NCI-H524 (cell line): ENCODE measurements at regions not wholly inside any gene's neighbourhood (a gene's known extent, or its start where the extent isn't known, plus 50 kb on each side); places are given as distances from the start of the nearest gene placed in this dataset.
A peak's percentile ranks its signal among the peaks of the same experiment; 100 is the strongest.
"Not testable (repeated sequence)": the region's sequence is repeated elsewhere in the genome, so short reads cannot be mapped to it uniquely, and the experiment has no call there.

Experiments
- DNase-seq, 2 experiments: peaks; one replicate each; lab custom pipeline; 2025; lab: John Stamatoyannopoulos, UW

GRCh38 chr11:69869311-69869939, 50.2 kb upstream of the FGF3 start:
- no peak for DNase-seq

DNA sequence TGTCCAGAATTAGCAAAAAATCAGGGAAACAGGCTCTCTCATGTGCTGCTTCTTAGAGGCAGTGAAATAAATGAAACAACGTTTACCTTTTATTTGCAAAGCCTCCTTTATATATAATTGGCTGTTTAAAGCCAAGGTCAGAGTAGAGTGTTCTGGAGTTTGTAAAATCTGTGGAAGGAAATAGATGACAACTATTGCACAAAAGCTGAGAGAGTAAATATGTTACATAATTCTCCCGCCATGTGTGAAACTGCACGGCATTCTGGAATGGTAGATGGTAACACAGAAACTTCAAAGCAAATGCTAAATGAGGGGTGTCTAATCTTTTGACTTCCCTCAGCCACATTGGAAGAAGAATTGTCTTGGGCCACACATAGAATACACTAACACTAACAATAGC, 51.5 kb upstream of the FGF3 start:
- DNase-seq, result no peak

GRCh38 chr11:69873166-69874077, 54.2 kb upstream of the FGF3 start:
- DNase-seq, result no peak

GRCh38 chr11:69874178-69874983, 55.2 kb upstream of the FGF3 start:
- no peak for DNase-seq

DNA sequence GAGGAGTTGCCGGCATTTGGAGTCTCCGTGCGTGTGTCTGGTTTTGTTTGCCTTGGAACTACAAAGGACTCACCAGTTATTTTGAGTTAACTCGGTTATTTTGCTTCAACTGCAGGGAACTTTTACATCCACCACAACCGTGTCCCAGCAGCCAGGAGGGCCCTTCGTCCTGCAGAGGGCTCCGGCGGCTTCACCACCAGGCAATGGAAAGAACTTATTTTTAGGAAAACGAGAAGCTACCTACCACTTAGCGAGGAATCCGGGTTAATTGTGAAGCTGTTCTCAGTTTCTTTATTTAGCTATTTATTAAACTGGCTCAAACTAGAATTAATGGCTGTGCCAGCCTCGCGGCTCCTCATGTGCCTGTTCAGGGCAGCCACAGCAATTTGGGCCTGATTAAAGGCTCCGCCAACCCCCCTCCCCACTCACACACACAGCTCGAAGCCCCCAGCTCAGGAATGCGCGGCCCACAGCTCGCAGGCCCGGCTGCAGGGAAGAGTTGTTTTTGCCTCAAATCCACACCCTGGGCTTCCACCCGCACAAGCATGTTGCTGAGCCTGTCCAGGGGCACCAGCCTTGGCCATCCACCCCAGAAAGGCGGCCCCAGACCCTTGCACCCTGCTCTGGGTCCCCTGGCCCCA, 55.9 kb upstream of the FGF3 start:
- DNase-seq, result no peak

GRCh38 chr11:69876013-69876412, 56.8 kb upstream of the FGF3 start:
- DNase-seq, result no peak

DNA sequence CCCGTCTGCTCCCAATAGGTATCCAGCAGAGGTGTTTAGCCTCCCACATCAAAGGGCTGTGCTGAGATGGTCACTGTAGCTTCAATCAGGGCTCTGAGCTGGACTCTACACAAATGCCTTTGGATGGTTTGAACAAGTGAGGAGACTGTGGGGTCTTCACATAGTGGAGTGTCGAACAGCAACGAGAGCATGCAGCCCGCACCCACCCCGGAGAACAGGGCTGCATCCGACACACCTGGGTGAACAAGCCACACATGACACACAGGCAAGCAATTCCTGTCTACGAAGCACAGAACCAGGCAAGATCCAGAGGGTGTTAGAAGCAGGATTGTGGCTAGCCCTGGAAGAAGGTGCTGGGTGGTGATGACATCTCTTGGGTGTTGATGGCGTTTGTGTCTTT, 58.0 kb upstream of the FGF3 start:
- DNase-seq, result no peak

DNA sequence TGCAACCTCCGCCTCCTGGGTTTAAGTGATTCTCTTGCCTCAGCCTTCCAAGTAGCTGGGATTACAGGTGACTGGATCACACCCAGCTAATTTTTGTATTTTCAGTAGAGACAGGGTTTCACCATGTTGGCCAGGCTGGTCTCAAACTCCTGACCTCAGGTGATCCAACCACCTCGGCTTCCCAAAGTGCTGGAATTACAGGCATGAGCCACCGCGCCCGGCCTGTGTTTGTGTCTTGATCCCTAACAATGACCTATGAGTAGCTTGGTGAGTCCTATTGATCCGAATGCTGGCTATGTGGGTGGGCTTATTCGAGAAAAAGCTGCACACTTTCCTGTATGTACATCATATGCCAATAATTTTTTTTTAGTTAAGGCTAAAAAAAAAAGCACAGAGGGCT, 58.5 kb upstream of the FGF3 start:
- DNase-seq, result not testable (repeated sequence)

DNA sequence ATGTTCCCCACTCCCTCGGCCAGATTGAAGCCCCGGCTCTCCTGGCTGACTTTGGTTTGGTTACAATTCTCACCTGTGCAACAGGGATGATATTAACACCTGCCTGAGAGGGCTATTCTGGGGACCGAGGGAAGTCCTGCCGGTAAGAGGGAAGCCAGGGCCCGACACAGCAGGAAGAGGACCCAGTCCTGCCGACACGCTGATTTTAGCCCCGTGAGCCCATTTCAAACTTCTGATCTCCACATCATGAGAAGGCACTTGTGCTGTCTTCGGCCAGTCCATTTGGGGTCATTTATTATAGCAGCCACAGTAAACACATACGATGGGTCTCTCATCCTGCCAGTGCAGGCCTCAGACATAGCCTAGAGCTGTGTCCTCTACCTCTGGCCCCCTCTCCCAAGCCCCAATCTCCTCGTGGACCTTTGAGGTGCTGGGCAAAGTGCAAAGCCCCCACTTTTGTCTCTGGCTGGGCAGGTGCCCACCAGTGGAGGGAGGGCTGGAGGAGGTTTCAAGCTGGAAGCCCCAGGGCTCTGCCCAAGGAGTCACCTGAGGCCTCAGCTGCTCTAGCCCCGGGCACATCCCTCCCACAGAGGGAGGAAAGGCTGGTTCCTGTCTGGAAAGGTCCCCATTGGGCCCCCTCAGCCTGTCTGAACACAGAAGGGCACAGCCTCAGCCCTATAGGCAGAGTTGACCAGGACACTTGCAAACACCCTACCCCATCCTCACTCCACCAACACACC, 59.1 kb upstream of the FGF3 start:
- DNase-seq, result no peak

DNA sequence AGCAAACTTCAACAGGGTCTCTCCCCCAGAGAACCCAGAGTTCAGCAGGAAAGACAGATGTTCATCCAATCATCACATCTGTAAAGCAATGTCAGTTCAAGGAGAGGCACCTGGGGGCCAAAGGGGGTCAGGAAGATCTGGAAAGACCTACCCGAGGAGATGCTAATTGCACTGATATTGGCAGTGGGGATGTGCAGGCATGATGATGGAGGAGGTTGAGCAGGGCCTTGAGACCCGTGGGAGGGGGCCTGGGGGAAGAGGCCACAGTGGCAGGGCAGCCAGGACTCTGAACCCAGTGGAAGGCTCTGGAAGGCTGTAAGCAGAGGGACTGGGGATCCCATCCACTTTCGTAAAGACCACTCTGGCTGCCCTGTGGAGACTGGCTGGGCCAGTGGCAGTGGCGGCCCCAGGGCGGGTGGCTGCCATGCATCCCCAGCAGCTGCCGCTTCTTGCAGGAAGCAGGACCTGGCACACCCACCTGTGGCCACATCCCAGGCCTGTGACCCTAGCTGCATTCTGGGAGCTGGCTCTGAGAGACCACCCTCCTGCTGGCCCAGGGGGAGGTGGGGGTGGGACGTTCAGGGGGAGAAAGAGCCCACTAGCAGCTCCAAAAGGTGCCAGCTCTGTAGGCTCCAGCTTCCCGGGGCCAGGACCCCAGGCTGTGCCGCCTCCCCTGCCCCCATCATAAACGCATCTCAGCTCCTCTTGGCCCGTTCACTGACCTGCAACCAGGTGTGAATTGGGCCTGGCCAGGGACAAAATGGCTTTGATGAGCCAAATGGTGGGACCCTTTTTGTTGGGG, 59.9 kb upstream of the FGF3 start:
- DNase-seq, result no peak

DNA sequence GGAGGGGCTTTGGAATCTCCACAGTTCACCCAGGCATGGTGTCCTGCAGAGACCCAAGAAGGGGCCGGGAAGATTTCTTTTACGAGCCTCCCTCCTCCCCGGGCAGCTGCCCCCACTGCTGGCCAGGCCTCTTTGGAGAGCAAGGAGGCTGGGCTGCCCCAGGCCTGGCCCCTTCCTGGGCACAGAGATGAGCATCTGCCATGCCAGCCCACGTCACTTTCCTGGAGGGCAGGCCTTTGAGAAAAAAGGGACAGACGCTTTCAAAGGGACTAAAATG, 60.5 kb upstream of the FGF3 start:
- DNase-seq, result no peak

DNA sequence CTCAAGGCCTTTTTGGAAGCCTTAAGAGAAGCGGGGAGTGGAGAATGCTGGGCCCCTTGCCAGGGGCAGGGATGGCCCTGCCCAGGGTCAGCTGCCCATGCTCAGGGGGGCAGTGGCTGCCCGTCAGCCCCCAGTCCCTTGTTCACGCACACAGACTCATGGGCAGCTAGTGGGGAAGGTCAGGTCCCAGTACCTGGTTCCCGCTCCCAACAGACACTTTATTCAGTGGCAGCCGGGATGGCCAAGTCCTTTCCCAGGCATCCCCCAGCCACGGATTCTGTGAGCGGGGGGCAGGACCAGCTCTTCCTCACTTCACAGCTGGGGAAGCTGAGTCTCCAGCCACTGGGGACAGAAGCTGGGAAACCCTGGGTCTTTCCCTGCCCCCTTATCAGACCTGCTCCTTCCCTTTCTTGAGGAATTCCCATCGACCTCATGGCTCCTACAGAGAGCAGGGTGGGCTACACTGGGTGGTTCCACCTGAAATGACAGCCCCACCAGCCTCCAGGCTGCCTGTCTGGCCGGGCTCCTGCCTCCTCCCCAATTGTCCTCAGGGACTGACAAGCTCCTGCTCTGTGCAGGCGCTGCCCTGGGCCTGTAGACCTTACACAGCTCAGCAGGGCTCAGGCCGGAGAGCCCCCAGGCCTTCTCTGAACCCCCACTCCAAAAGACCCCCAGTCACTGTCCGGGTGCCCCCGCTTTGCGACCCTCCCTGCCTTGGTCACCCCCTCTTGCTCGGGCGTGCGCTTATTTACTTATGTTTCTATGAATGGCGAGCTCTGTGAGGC, 61.0 kb upstream of the FGF3 start:
- DNase-seq, result no peak

DNA sequence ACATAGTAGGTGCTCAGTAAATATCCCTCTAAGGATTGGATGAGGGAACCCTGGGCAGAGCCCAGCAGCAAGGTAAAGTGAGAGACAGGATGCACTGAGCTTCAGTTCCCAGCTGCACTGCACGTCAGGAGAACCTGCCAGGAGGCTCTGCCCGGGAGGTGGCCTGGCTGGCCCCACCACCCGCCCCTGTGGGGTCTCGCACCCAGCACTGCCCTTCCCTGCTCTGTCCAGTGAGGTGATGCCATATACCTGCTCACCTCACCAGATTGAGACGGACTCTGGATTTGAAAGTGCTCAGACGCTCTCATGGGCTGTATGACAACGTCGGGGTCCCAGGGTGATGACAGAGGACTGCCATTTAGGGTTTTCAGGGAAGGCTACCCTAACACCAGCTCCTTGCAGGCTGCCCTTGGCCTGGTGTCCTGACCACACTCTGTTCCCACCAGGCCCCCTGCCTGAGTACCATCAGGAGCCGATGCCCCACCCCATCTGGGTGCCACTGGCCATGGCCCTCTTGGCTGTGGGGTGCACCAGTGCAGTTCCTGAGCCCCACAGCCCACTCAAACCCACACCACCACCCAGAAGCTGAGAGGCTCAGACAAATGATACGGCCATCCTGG, 61.7 kb upstream of the FGF3 start:
- DNase-seq, result no peak

DNA sequence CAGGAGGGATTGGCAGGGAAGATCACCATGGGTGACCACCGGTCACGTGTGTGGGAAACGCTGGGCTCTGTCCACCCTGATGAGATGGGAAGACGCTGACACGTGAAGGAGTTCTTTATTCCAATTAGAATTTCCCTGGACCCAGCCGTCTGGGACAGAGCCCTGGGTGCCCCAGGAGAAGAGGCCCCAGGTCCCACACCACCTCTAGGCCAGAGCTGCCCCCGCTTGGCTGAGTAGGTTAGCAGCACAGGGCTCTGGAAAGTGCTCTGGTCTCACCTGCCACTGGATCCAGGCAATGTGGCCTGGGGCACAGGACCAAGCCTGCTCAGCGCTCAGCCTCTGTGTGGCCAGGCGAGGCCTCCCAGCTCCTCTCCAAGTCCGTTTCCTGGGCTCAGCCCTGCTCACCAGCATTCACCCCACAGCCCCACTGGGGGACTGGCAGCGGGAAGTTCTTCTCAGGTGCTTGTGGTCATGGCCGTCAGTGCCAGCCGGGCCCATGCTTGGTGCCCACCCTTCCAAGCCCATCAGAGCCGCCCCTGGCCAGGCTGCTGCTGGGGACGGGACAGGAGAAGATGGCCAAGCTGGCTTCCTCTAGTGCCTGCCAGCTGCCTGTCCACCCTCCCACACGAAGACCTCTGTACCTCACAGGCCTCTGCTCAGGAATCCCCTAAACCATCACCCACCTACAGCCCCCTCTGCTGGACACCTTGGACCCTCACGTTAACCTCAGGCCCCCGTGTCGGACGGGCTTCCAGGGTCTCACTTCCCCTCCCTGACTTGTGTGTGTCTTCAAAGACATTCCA, 62.5 kb upstream of the FGF3 start:
- peak in 1 of 2 experiments; percentile 9 for DNase-seq

DNA sequence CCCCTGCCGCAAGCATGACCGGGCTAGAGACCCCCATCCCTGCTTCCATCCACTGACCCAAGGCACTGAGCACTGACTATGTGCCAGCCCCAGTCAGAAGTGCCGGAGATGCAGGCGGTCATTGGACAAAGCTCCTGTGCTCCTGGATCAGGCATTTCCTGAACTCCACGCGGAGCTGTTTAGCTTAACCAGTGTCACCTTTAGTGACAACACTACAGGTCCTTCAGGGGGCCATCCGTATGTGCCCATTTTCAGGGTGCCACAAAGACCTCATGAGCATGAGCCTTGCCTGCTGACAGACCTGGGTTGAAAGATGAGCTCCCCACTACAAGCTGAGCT, 63.0 kb upstream of the FGF3 start:
- no peak for DNase-seq

DNA sequence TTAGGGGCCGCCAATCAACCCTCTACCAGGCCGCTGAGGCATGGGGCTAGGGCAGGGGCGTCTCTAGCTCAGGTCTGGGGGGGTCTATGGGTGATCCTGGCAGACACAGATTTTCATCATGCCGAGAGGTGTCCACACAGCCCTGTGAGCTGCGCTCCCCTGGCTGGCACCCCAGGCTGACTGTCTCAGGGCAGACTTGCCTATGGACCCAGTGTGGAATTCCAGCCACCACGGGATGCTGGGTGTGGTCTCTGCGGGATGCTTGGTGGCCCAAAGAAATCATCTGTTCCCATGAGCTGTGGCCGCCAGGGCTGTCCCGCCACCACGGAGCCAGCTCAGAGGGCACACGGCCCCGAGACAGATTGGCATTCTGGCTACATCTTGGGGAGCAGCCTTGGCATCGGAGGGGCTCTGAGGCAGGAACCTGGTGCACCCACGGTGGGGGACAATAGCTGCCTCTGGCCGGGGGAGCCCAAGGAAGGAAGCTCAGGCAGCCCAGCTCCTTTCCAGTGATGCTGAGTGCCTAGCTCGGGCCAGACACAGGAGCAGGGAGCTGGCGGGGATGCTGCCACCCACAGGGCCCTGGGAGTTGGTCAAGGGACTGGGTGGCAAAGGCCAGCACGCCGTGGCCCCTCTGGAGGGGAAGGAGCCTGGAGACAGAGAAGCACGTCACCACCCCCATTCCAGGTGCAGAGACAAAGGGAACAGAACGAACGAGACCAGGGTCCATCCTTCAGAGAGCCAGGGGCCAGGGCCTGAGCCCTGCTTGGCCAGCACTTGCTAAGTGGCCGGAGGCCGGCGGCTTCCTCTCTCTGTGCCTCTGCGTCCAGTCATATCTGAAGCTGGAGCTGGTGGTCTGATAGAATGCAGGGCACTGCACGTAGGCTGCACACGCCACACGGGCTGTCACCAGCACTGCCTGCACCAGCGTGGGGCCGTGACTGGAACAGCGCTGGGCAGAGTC, 64.4 kb upstream of the FGF3 start:
- no peak for DNase-seq

GRCh38 chr11:69884286-69884685, 65.1 kb upstream of the FGF3 start:
- DNase-seq, result no peak

DNA sequence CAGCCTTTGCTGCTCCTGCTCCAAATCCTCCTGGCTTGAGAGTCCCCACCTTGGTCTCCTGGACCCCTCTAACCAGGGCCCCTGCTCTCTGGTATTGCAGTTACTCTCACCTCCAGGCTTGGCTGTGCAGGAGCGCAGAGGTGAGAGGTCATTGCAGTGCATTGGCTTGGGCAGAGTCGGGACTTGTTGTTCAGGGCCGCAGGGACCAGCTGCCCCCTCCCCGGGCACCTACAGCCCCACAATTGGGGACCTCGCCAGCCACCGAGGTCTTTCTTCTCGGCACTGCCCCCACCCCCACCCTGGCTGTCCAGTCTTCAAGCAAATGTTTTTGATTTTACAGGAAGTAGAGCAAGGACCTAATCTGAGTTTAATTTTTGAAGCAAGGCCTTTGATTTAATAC, 65.5 kb upstream of the FGF3 start:
- DNase-seq, result no peak
